HG03066 (cell line): ENCODE measurements at regions not wholly inside any gene's neighbourhood (a gene's known extent, or its start where the extent isn't known, plus 50 kb on each side); places are given as distances from the start of the nearest gene placed in this dataset.

Experiments used
- ATAC-seq: cut with Tn5 transposase; IDR thresholded peaks from one replicate; pipeline ENCODE4 v1.9.1; 2021; ENCODE audit warnings: low read depth; ENCODE audit not compliant: unreplicated experiment

- no peak for ATAC-seq
These were observed 364.8 kb upstream of the RBMY1B start for GRCh38 chrY:21146331-21146730.

- ATAC-seq = no peak
These were observed 361.2 kb upstream of the RBMY1B start for GRCh38 chrY:21149971-21150370.

GRCh38 chrY:21169821-21170220 lies 341.3 kb upstream of the RBMY1B start:
- ATAC-seq = no peak

GRCh38 chrY:21174697-21175463 lies 336.3 kb upstream of the RBMY1B start:
- no peak for ATAC-seq

GRCh38 chrY:21175505-21175904 lies 335.6 kb upstream of the RBMY1B start:
- ATAC-seq = no peak

GRCh38 chrY:21177306-21177800 lies 333.8 kb upstream of the RBMY1B start:
- no peak for ATAC-seq

- no peak for ATAC-seq
These were observed 332.9 kb upstream of the RBMY1B start for GRCh38 chrY:21178281-21178680.

GRCh38 chrY:21180921-21181320 lies 330.2 kb upstream of the RBMY1B start:
- no peak for ATAC-seq

GRCh38 chrY:21184271-21184670 lies 326.9 kb upstream of the RBMY1B start:
- no peak for ATAC-seq

- no peak for ATAC-seq
These were observed 325.6 kb upstream of the RBMY1B start for GRCh38 chrY:21185419-21186105.

- ATAC-seq = no peak
These were observed 318.4 kb upstream of the RBMY1B start for GRCh38 chrY:21192694-21193093.

- no peak for ATAC-seq
These were observed 310.9 kb upstream of the RBMY1B start for GRCh38 chrY:21200246-21200645.

- no peak for ATAC-seq
These were observed 283.3 kb upstream of the RBMY1B start for GRCh38 chrY:21227849-21228248.

- ATAC-seq = peak; percentile 99
These were observed 270.9 kb upstream of the RBMY1B start for GRCh38 chrY:21240221-21240620.

- no peak for ATAC-seq
These were observed 270.4 kb upstream of the RBMY1B start for GRCh38 chrY:21240662-21241310.

- no peak for ATAC-seq
These were observed 268.3 kb upstream of the RBMY1B start for GRCh38 chrY:21242793-21243192.

GRCh38 chrY:21246780-21247179 lies 264.4 kb upstream of the RBMY1B start:
- no peak for ATAC-seq

- ATAC-seq = no peak
These were observed 262.5 kb upstream of the RBMY1B start for GRCh38 chrY:21248591-21248990.

GRCh38 chrY:21253455-21254248 lies 257.5 kb upstream of the RBMY1B start:
- no peak for ATAC-seq

- no peak for ATAC-seq
These were observed 256.7 kb upstream of the RBMY1B start for GRCh38 chrY:21254476-21254875.

GRCh38 chrY:21256820-21257219 lies 254.3 kb upstream of the RBMY1B start:
- peak; percentile 71 for ATAC-seq
